OCI-LY7 (cell line): ENCODE measurements at regions not wholly inside any gene's neighbourhood (a gene's known extent, or its start where the extent isn't known, plus 50 kb on each side); places are given as distances from the start of the nearest gene placed in this dataset.

Experiments
- BruUV-seq: library from RNA; stranded (reverse); fragments of 400-500 nt; replicated peaks from 2 replicates; lab custom pipeline; 2021; lab: Mats Ljungman, UMichigan
- CTCF ChIA-PET: fragments of 300-600 bp; sonication (Branson Sonifier 250); formaldehyde crosslinking; loops from one replicate; lab custom pipeline; 2022; ENCODE audit warnings: antibody characterized with exemption; ENCODE audit not compliant: unreplicated experiment; lab: Charles Lee
- POLR2A ChIA-PET: fragments of 300-600 bp; sonication (Branson Sonifier 250); formaldehyde crosslinking; loops from one replicate; lab custom pipeline; 2022; ENCODE audit warnings: antibody characterized with exemption; lab: Charles Lee
- DNase-seq: peaks from one replicate; pipeline ENCODE4 v3.0.0-alpha.2; 2015; ENCODE audit warnings: low spot score
- H2AFZ ChIP-seq: fragments of 200-600 bp; sonication (generic), shearing (Covaris generic); 2 replicates; pipeline ENCODE4 v1.6.1; 2014; ENCODE audit warnings: mild to moderate bottlenecking, antibody characterized with exemption, low read length, moderate library complexity
- H3K27ac ChIP-seq: fragments of 200-600 bp; sonication (generic); 2 replicates; pipeline ENCODE4 v1.5.1; 2014; ENCODE audit warnings: mixed run types, low read depth, mild to moderate bottlenecking, moderate library complexity, low read length, inconsistent platforms; ENCODE audit not compliant: poor library complexity, severe bottlenecking
- H3K36me3 ChIP-seq: fragments of 200-600 bp; sonication (generic); 2 replicates; pipeline ENCODE4 v1.6.1; 2014; ENCODE audit warnings: mild to moderate bottlenecking, antibody characterized with exemption, low read length, moderate library complexity, mixed read lengths; ENCODE audit not compliant: insufficient read depth
- H3K4me1 ChIP-seq: fragments of 200-600 bp; sonication (generic); 2 replicates; pipeline ENCODE4 v1.5.1; 2014; ENCODE audit warnings: mild to moderate bottlenecking, low read length; ENCODE audit not compliant: insufficient read depth, poor library complexity, severe bottlenecking
- H3K4me2 ChIP-seq: fragments of 200-600 bp; sonication (generic); 2 replicates; pipeline ENCODE4 v1.6.1; 2014; ENCODE audit warnings: mild to moderate bottlenecking, low read length
- H3K4me3 ChIP-seq: fragments of 200-600 bp; sonication (generic); 2 replicates; pipeline ENCODE4 v1.5.1; 2014; ENCODE audit warnings: mild to moderate bottlenecking, low read depth, low read length; ENCODE audit not compliant: poor library complexity, severe bottlenecking
- H3K79me2 ChIP-seq: fragments of 200-600 bp; sonication (generic); 2 replicates; pipeline ENCODE4 v1.6.1; 2016; ENCODE audit warnings: low read depth, mild to moderate bottlenecking, low read length, moderate library complexity, mixed read lengths; ENCODE audit not compliant: insufficient read depth
- H3K9me2 ChIP-seq: fragments of 200-600 bp; sonication (generic); 2 replicates; pipeline ENCODE4 v1.6.1; 2016; ENCODE audit warnings: mild to moderate bottlenecking, low read length, mixed read lengths; ENCODE audit not compliant: insufficient read depth
- H3K9me3 ChIP-seq: fragments of 200-600 bp; sonication (generic); 2 replicates; pipeline ENCODE4 v1.6.1; 2014; ENCODE audit warnings: mild to moderate bottlenecking, mixed run types, low read length, mixed read lengths
- H4K20me1 ChIP-seq: fragments of 200-600 bp; sonication (generic); 2 replicates; pipeline ENCODE4 v1.6.1; 2014; ENCODE audit warnings: mild to moderate bottlenecking, antibody characterized with exemption, low read length, moderate library complexity, mixed read lengths; ENCODE audit not compliant: insufficient read depth
- CTCF ChIP-seq: fragments of 200-600 bp; sonication (generic); conservative IDR thresholded peaks from 2 replicates; pipeline ENCODE4 v1.5.1; 2014; ENCODE audit warnings: mild to moderate bottlenecking, antibody characterized with exemption, low read length, moderate library complexity, mixed read lengths
- EZH2phosphoT487 ChIP-seq: fragments of 200-600 bp; sonication (generic); IDR thresholded peaks from 2 replicates; pipeline ENCODE4 v1.6.1; 2018; ENCODE audit warnings: low read depth, borderline replicate concordance, mild to moderate bottlenecking, mixed run types, antibody characterized with exemption, low read length, moderate library complexity, mixed read lengths
- intact Hi-C: fragments of 100-400 bp; cut with micrococcal nuclease; formaldehyde crosslinking; loops from one replicate; pipeline ENCODE4 v1.10.0; 2022; ENCODE audit not compliant: unreplicated experiment

- Histone ChIP-seq H3K4me2 (no peak overlapping the region), H3K4me3 (no peak overlapping the region), H3K36me3 (no peaks in the 10 kb centered on the region), H3K9me3 (no peaks in the 10 kb centered on the region), H3K27ac (no peak overlapping the region), H3K79me2 (no peaks in the 10 kb centered on the region), H4K20me1 (no peaks in the 10 kb centered on the region), H3K4me1 (no peaks in the 10 kb centered on the region), H3K9me2 (no peaks in the 10 kb centered on the region), H2AFZ (no peak overlapping the region)
- ChIA-PET POLR2A (no interaction called here), CTCF (no interaction called here)
- no peak for DNase-seq
- intact Hi-C loops, result no loop called here
- no peak for TF ChIP-seq EZH2phosphoT487
- no peak for TF ChIP-seq CTCF
- BruUV-seq, result no TSS peak
Measured at GRCh38 chr7:52146871-52147634, 830.4 kb upstream of the COBL start.

GRCh38 chr7:52143219-52143618 lies 826.6 kb upstream of the COBL start:
- BruUV-seq, result no TSS peak

More at GRCh38 chr7:52143219-52143618, 826.6 kb upstream of the COBL start:
- no peaks in the 10 kb centered on the region for H3K9me3 ChIP-seq
- no peak overlapping the region for H3K4me2 ChIP-seq
- no peaks in the 10 kb centered on the region for H3K9me2 ChIP-seq
- no peaks in the 10 kb centered on the region for H3K36me3 ChIP-seq
- H3K4me3 ChIP-seq, result no peak overlapping the region
- no peak overlapping the region for H2AFZ ChIP-seq
- CTCF ChIA-PET, result no interaction called here
- intact Hi-C loops, result no loop called here
- no peaks in the 10 kb centered on the region for H3K4me1 ChIP-seq
- H3K27ac ChIP-seq, result no peak overlapping the region
- no peak for TF ChIP-seq EZH2phosphoT487
- TF ChIP-seq CTCF, result no peak
- H4K20me1 ChIP-seq, result no peaks in the 10 kb centered on the region
- POLR2A ChIA-PET, result no interaction called here
- no peak for DNase-seq
- H3K79me2 ChIP-seq, result no peaks in the 10 kb centered on the region
